Neuronal stem cell (in vitro differentiated cells): ENCODE measurements at regions not wholly inside any gene's neighbourhood (a gene's known extent, or its start where the extent isn't known, plus 50 kb on each side); places are given as distances from the start of the nearest gene placed in this dataset.

Experiments
- DNase-seq: peaks from one replicate; pipeline ENCODE4 v3.0.0-alpha.2; 2013; ENCODE audit warnings: low spot score
- H2AFZ ChIP-seq: one replicate; pipeline ENCODE4 v1.6.1; 2013; ENCODE audit warnings: mild to moderate bottlenecking, low read length, inconsistent platforms
- H2AK5ac ChIP-seq: 2 replicates; pipeline ENCODE4 v1.6.1; 2013; ENCODE audit warnings: low read depth, mild to moderate bottlenecking, inconsistent platforms, low read length, moderate library complexity, mixed read lengths
- H2BK120ac ChIP-seq: 2 replicates; pipeline ENCODE4 v1.6.1; 2013; ENCODE audit warnings: low read depth, mild to moderate bottlenecking, inconsistent platforms, low read length, moderate library complexity, mixed read lengths
- H2BK12ac ChIP-seq: one replicate; pipeline ENCODE4 v1.6.1; 2013; ENCODE audit warnings: low read length, inconsistent platforms
- H2BK15ac ChIP-seq: 2 replicates; pipeline ENCODE4 v1.6.1; 2013; ENCODE audit warnings: mild to moderate bottlenecking, low read length, inconsistent platforms, mixed read lengths
- H2BK5ac ChIP-seq: one replicate; pipeline ENCODE4 v1.6.1; 2013; ENCODE audit warnings: inconsistent platforms, mild to moderate bottlenecking, low read length, moderate library complexity
- H3K14ac ChIP-seq: one replicate; pipeline ENCODE4 v1.6.1; 2013; ENCODE audit warnings: low read length, inconsistent platforms
- H3K18ac ChIP-seq: 2 replicates; pipeline ENCODE4 v1.6.1; 2013; ENCODE audit warnings: low read length, inconsistent platforms
- H3K23ac ChIP-seq: 2 replicates; pipeline ENCODE4 v1.6.1; 2013; ENCODE audit warnings: low read depth, mild to moderate bottlenecking, mixed read lengths, low read length, inconsistent platforms; ENCODE audit not compliant: poor library complexity
- H3K27ac ChIP-seq: replicated peaks from 3 replicates; pipeline ENCODE4 v1.5.1; 2013; ENCODE audit warnings: low read length, inconsistent platforms
- H3K27me3 ChIP-seq, 3 experiments: 2 replicates each; pipeline ENCODE4 v1.6.1; 2013; ENCODE audit warnings: low read length in 3 of 3, mild to moderate bottlenecking in 2 of 3, inconsistent platforms in 1 of 3, low read depth in 1 of 3, mixed read lengths in 1 of 3, moderate library complexity in 1 of 3; ENCODE audit not compliant: control insufficient read depth in 3 of 3, insufficient read depth in 3 of 3
- H3K36me3 ChIP-seq, 2 donors: replicated peaks in 1 of 2; 2 replicates each; pipeline ENCODE4 v1.6.1; 2013; ENCODE audit warnings: low read length in 2 of 2; ENCODE audit not compliant: control insufficient read depth in 2 of 2, insufficient read depth in 2 of 2
- H3K4ac ChIP-seq: 2 replicates; pipeline ENCODE4 v1.6.1; 2013; ENCODE audit warnings: inconsistent platforms, mild to moderate bottlenecking, low read length, moderate library complexity
- H3K4me1 ChIP-seq, 2 donors: 1 replicate in 1 of 2; 2 replicates in 1 of 2; pipeline ENCODE4 v1.6.1; 2013; ENCODE audit warnings: low read length in 2 of 2, low read depth in 1 of 2; ENCODE audit not compliant: control insufficient read depth in 2 of 2, insufficient read depth in 1 of 2
- H3K4me2 ChIP-seq: one replicate; pipeline ENCODE4 v1.6.1; 2013; ENCODE audit warnings: mild to moderate bottlenecking, low read length, inconsistent platforms; ENCODE audit not compliant: insufficient read depth, poor library complexity, severe bottlenecking
- H3K4me3 ChIP-seq, 2 donors: 2 replicates each; pipeline ENCODE4 v1.5.1; 2013; ENCODE audit warnings: low read length in 2 of 2, mild to moderate bottlenecking in 2 of 2, inconsistent platforms in 1 of 2, moderate library complexity in 1 of 2
- H3K79me1 ChIP-seq: one replicate; pipeline ENCODE4 v1.6.1; 2013; ENCODE audit warnings: low read depth, mild to moderate bottlenecking, inconsistent platforms, low read length, moderate library complexity
- H3K9ac ChIP-seq: one replicate; pipeline ENCODE4 v1.6.1; 2013; ENCODE audit warnings: mild to moderate bottlenecking, low read depth, low read length, inconsistent platforms; ENCODE audit not compliant: poor library complexity
- H3K9me3 ChIP-seq, 2 donors: replicated peaks in 1 of 2; 2 replicates each; pipeline versions ENCODE3 to v1.6.1; 2013; ENCODE audit warnings: low read length in 2 of 2, mild to moderate bottlenecking in 2 of 2, inconsistent platforms in 1 of 2, low read depth in 1 of 2, mixed read lengths in 1 of 2, moderate library complexity in 1 of 2; ENCODE audit not compliant: control insufficient read depth in 2 of 2, insufficient read depth in 1 of 2
- H4K8ac ChIP-seq: one replicate; pipeline ENCODE4 v1.6.1; 2013; ENCODE audit warnings: low read depth, mild to moderate bottlenecking, inconsistent platforms, low read length, moderate library complexity
- H4K91ac ChIP-seq: one replicate; pipeline ENCODE4 v1.6.1; 2013; ENCODE audit warnings: low read length, low read depth, mild to moderate bottlenecking, inconsistent platforms; ENCODE audit not compliant: poor library complexity
- WGBS, 2 donors: extraction: QIAGEN DNeasy Blood & Tissue Kit; methylation state at CpG; one replicate each; pipeline ENCODE4 v1.1.7; 2013; ENCODE audit warnings: missing lambda C conversion rate in 2 of 2, mixed read lengths in 1 of 2; ENCODE audit not compliant: insufficient read length in 2 of 2, insufficient replicate concordance in 1 of 2; ENCODE audit errors: extremely low coverage in 2 of 2; 5-methylcytosine and 5-hydroxymethylcytosine counted together

DNA sequence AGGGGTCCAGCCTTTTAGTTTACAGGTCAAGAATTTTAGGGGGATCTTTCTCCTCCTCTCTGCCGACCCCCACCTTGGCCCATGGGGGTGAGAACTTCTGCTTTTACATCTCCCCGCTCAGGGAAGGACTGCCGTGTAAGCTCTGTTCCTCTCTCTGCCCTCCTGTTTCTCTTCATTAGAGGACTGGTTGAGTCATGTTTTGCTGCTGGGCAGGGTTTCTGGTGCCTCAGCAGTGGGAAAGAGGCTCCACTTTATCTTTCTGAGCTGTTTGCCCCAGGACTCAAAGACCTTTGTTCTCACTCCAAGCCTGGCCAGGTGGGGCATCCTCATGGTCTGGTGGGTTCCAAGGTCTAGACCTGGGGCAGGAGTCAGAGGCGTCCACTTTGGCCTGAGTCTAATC, 93.0 kb downstream of the UTP18 start:
- Histone ChIP-seq H2BK15ac (no peak overlapping the region), H3K23ac (no peak overlapping the region)

DNA sequence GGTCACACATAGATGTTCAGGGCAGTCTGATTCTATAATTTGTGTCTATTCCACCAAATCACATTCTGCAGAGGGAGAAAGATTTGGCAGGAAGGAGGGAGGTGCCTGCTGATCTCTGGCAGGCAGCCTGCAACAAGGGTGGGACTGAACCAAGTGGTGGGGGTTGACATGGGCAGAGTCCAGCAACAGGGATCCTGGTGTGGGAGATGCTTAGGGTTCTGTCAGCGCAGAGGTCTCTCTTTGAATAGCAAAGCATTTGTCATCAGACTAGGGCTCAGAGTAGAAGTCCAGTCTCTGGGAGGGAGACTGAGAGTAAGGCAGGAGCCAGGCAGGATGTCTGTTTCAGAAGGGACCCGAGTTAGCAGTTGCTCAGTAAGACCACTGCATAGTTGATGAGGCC, 94.6 kb downstream of the UTP18 start:
- no peak overlapping the region for H3K23ac ChIP-seq
- no peaks in the 10 kb centered on the region for H3K9me3 ChIP-seq
- no peaks in the 10 kb centered on the region for H3K79me1 ChIP-seq
- H3K9ac ChIP-seq = no peak overlapping the region
- no peak overlapping the region for H2BK5ac ChIP-seq
- no peak overlapping the region for H3K4ac ChIP-seq
- H3K27me3 ChIP-seq = peaks cover 0 to 35% (median 0%) of the 10 kb centered on the region in 3 experiments
- no peak overlapping the region for H2BK12ac ChIP-seq
- H4K8ac ChIP-seq = no peak overlapping the region
- no peak overlapping the region for H3K18ac ChIP-seq
- H3K36me3 ChIP-seq = no peaks in the 10 kb centered on the region
- no peak for DNase-seq
- no peak overlapping the region for H2BK15ac ChIP-seq
- H4K91ac ChIP-seq = no peak overlapping the region
- no peak overlapping the region for H3K4me3 ChIP-seq
- H2AK5ac ChIP-seq = peak overlapping the region; percentile 14
- no peak overlapping the region for H2AFZ ChIP-seq
- WGBS, 2 donors = no CpG with 5 or more reads among the region's 2 CpGs
- H2BK120ac ChIP-seq = no peak overlapping the region
- H3K4me1 ChIP-seq = peaks cover 0 to 2% of the 10 kb centered on the region in 2 donors
- H3K27ac ChIP-seq = no peak overlapping the region
- no peak overlapping the region for H3K4me2 ChIP-seq
- H3K14ac ChIP-seq = no peak overlapping the region

More for the DNA sequence above, 93.0 kb downstream of the UTP18 start:
- Histone ChIP-seq H2AFZ (no peak overlapping the region), H3K14ac (no peak overlapping the region), H3K79me1 (no peaks in the 10 kb centered on the region), H3K9ac (no peak overlapping the region), H3K4ac (no peak overlapping the region), H3K4me3 (no peak overlapping the region), H3K18ac (no peak overlapping the region), H3K4me2 (no peak overlapping the region), H3K9me3 (no peaks in the 10 kb centered on the region), H2BK12ac (no peak overlapping the region), H2BK120ac (no peak overlapping the region), H4K91ac (no peak overlapping the region), H4K8ac (no peak overlapping the region), H3K27me3 (peaks cover 0 to 45% (median 0%) of the 10 kb centered on the region in 3 experiments), H2BK5ac (no peak overlapping the region), H3K4me1 (peaks cover 0 to 2% of the 10 kb centered on the region in 2 donors), H2AK5ac (no peak overlapping the region), H3K27ac (no peak overlapping the region), H3K36me3 (no peaks in the 10 kb centered on the region)
- no CpG with 5 or more reads among the region's 4 CpGs for WGBS, 2 donors
- no peak for DNase-seq

DNA sequence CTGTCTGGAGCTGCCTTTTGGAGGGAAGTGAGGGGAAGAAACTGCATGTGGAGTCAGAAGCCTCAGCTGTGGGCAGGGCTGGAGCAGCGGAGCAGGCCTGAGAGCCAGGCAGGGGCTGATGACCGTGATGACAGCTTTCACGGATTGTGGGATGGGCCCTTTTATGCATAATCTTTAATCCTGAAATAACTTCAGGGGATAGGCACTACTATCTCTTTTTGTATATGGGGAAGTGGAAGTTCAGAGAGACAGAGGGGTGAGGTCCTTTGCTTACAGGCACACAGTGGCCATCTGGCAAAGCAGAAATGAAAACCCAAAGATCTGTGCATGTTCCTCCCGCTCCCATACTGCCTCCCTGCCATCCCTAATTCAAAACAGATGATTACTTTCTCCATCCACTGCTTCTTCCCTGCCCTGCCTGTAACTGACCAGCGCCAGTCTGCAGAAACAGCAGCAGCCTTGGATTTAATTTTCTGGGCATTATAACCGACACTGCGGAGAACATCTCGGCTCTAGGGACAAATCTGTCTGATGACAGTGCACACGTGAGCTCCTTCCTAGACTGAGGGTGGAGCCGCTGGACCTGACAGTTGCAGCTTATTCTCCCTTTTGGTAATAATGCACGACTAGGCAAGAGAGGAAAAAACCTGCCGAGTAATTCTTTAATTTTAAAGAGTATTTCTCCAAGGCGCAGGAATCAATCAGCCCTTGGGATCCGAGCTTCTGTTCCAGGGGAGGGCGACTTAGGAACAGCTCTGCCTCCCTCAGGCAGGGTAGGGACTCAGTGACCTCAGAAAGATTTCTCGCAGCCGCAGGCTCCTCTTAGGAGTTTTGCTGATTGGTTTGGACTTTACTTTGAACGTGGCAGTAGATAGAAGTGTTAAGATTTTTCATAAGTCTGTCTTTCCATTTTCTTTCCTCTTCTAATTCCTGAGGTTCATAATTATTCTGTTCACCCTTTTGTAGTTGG, 95.4 kb downstream of the UTP18 start:
- Histone ChIP-seq H2BK120ac (no peak overlapping the region), H3K4me1 (peaks cover 0 to 2% of the 10 kb centered on the region in 2 donors), H3K27ac (no peak overlapping the region), H3K4ac (no peak overlapping the region), H2BK5ac (no peak overlapping the region), H2BK15ac (no peak overlapping the region), H3K79me1 (no peaks in the 10 kb centered on the region), H2AK5ac (peak overlapping the region; percentile 14), H3K36me3 (no peaks in the 10 kb centered on the region), H3K9ac (no peak overlapping the region), H3K18ac (no peak overlapping the region), H2BK12ac (no peak overlapping the region), H3K23ac (no peak overlapping the region), H4K91ac (no peak overlapping the region), H3K4me2 (no peak overlapping the region), H3K27me3 (peaks cover 0 to 28% (median 0%) of the 10 kb centered on the region in 3 experiments), H3K14ac (no peak overlapping the region), H3K9me3 (no peaks in the 10 kb centered on the region), H4K8ac (no peak overlapping the region), H3K4me3 (no peak overlapping the region), H2AFZ (no peak overlapping the region)
- no peak for DNase-seq
- no CpG with 5 or more reads among the region's 18 CpGs for WGBS, 2 donors

DNA sequence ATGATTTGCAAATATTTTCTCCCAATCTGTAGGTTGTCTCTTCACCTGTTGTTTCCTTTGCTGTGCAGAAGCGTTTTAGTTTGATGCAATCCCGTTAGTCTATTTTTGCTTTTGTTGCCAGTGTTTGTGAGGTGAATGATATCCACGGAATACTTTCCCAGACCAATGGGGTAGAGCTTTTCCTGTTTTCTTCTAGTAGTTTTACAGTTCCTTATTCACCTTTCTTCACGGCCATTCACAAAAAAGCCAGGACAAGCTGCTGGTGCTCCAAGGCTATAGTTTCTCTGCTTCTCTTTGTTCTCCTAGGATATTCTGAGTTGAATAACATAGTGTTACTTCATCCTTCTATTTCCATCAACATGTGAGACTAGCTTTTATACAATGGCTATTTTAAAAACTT, 98.7 kb downstream of the UTP18 start:
- Histone ChIP-seq H3K9me3 (no peaks in the 10 kb centered on the region), H2BK12ac (no peak overlapping the region), H3K4me1 (peaks cover 3 to 9% of the 10 kb centered on the region in 2 donors), H3K9ac (no peak overlapping the region), H4K8ac (no peak overlapping the region), H3K18ac (no peak overlapping the region), H3K27ac (no peak overlapping the region), H2BK5ac (no peak overlapping the region), H3K27me3 (peaks cover 0 to 14% (median 0%) of the 10 kb centered on the region in 3 experiments), H2BK120ac (no peak overlapping the region), H3K4me2 (no peak overlapping the region), H3K36me3 (no peaks in the 10 kb centered on the region), H3K4me3 (no peak overlapping the region), H2BK15ac (no peak overlapping the region), H3K4ac (no peak overlapping the region), H3K23ac (no peak overlapping the region), H4K91ac (no peak overlapping the region), H3K79me1 (no peaks in the 10 kb centered on the region), H2AFZ (no peak overlapping the region), H2AK5ac (no peak overlapping the region), H3K14ac (no peak overlapping the region)
- DNase-seq = no peak
- whole genome bisulfite sequencing, 2 donors = no CpG with 5 or more reads among the region's 4 CpGs
